ENCODE measurements at regions not wholly inside any gene's neighbourhood (a gene's known extent, or its start where the extent isn't known, plus 50 kb on each side); places are given as distances from the start of the nearest gene placed in this dataset.

DNA sequence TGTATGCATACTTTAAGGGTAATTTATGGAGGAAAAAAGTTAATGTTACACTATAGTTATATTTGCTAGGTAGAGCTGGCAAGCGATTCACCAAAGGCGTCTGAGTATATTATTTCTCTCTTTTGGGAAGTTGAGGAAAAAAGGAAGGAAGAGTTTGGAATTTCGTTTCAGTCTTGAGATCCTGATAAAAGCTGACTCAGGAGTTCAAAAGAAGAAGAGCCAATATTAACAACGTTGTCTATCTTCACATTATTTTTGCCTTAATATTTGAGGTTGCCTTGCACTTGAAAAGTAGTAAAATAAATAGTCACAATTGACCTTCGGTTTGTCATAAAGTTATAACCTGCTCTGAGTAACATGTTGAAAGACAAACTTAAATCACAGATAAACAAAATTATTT is 888.6 kb downstream of the KCNJ2 start:
- H3K79me2 ChIP-seq, result no peaks in the 10 kb centered on the region
- H3K9me2 ChIP-seq (replicated peaks; ENCODE audit: insufficient read depth), result no peaks in the 10 kb centered on the region
- TF ChIP-seq EZH2phosphoT487 (IDR thresholded peaks at IDR 0.05; ENCODE audit: low read depth, severe bottlenecking, unreplicated experiment) (no peak), EZH2 (IDR thresholded peaks at IDR 0.05; ENCODE audit: borderline replicate concordance) (no peak)
- TF ChIP-seq, protein P1, sequence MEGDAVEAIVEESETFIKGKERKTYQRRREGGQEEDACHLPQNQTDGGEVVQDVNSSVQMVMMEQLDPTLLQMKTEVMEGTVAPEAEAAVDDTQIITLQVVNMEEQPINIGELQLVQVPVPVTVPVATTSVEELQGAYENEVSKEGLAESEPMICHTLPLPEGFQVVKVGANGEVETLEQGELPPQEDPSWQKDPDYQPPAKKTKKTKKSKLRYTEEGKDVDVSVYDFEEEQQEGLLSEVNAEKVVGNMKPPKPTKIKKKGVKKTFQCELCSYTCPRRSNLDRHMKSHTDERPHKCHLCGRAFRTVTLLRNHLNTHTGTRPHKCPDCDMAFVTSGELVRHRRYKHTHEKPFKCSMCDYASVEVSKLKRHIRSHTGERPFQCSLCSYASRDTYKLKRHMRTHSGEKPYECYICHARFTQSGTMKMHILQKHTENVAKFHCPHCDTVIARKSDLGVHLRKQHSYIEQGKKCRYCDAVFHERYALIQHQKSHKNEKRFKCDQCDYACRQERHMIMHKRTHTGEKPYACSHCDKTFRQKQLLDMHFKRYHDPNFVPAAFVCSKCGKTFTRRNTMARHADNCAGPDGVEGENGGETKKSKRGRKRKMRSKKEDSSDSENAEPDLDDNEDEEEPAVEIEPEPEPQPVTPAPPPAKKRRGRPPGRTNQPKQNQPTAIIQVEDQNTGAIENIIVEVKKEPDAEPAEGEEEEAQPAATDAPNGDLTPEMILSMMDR (IDR thresholded peaks at IDR 0.05; ENCODE audit: poor library complexity), result no peak
- H4K20me1 ChIP-seq (ENCODE audit: insufficient read depth, poor library complexity, severe bottlenecking), result no peaks in the 10 kb centered on the region
- H3K27me3 ChIP-seq, result no peaks in the 10 kb centered on the region
- DNase-seq (ENCODE audit: low spot score), result no peak
- H3K9me3 ChIP-seq (ENCODE audit: low read depth), result no peaks in the 10 kb centered on the region
- H3K27ac ChIP-seq, result no peak overlapping the region
- H3K4me1 ChIP-seq (ENCODE audit: insufficient read depth), result no peaks in the 10 kb centered on the region
- H3K4me3 ChIP-seq, result no peak overlapping the region
- no peak overlapping the region for H3K4me2 ChIP-seq
- 83% methylated on average over 5 of the region's 5 CpGs for whole genome bisulfite sequencing (ENCODE audit: low lambda C conversion rate, missing lambda C conversion rate)
- no peaks in the 10 kb centered on the region for H3K36me3 ChIP-seq (replicated peaks; ENCODE audit: insufficient read depth, low read depth)
- H2AFZ ChIP-seq, result no peak overlapping the region

DNA sequence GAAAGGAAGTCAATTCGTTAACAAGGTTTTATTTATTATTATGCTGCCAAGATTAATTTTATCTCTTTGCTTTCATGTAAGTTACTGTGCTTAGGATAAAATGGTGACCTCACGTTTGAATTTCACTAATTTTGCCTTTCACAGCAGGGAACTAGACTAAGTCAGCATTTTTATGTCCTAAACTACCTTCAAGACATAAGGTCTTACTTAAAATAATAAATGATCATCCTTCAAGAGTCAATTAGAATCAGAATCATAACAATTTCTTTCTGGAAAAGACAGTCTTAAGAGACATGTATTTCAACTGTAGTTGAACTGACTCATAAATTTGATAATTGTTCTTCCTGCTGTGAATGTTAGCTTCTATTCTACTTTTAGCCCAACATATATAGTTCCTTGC is 893.8 kb downstream of the KCNJ2 start:
- Histone ChIP-seq H4K20me1 (ENCODE audit: insufficient read depth, poor library complexity, severe bottlenecking) (no peaks in the 10 kb centered on the region), H3K4me1 (ENCODE audit: insufficient read depth) (no peaks in the 10 kb centered on the region), H3K27me3 (no peaks in the 10 kb centered on the region), H3K9me3 (ENCODE audit: low read depth) (no peaks in the 10 kb centered on the region), H3K4me2 (no peak overlapping the region), H3K36me3 (replicated peaks; ENCODE audit: insufficient read depth, low read depth) (no peaks in the 10 kb centered on the region), H3K9me2 (replicated peaks; ENCODE audit: insufficient read depth) (no peaks in the 10 kb centered on the region), H3K27ac (no peak overlapping the region), H2AFZ (no peak overlapping the region), H3K4me3 (no peak overlapping the region), H3K79me2 (no peaks in the 10 kb centered on the region)
- WGBS (ENCODE audit: low lambda C conversion rate, missing lambda C conversion rate), result 77% methylated on average over 2 of the region's 2 CpGs
- DNase-seq (ENCODE audit: low spot score), result no peak
- no peak for TF ChIP-seq EZH2phosphoT487 (IDR thresholded peaks at IDR 0.05; ENCODE audit: low read depth, severe bottlenecking, unreplicated experiment)
- TF ChIP-seq, protein P1 (IDR thresholded peaks at IDR 0.05; ENCODE audit: poor library complexity), result no peak
- no peak for TF ChIP-seq EZH2 (IDR thresholded peaks at IDR 0.05; ENCODE audit: borderline replicate concordance)

DNA sequence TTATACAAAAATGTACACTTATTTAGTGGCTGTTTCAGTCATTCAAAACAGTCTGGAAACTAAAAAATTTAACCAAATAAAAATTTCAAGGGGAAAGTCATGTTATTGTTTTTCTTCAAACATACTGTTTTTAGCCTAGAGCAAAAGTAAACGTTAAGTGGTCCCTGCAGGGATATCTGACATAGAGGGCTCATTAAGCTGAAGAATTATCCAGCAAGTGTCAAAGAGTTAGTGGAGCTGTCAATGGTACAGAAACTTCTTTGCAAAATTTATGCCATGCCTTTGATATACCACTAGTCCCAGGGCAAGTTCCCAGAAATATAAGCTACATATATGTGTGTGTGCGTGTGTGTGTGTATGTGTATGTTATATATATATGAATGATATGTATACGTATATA is 894.2 kb downstream of the KCNJ2 start:
- no peak for DNase-seq (ENCODE audit: low spot score)
- TF ChIP-seq, protein P1 (IDR thresholded peaks at IDR 0.05; ENCODE audit: poor library complexity), result no peak

More for the DNA sequence above, 894.2 kb downstream of the KCNJ2 start:
- WGBS (ENCODE audit: low lambda C conversion rate, missing lambda C conversion rate), result 77% methylated on average over 3 of the region's 3 CpGs
- no peak overlapping the region for H3K4me2 ChIP-seq
- no peaks in the 10 kb centered on the region for H3K9me2 ChIP-seq (replicated peaks; ENCODE audit: insufficient read depth)
- no peaks in the 10 kb centered on the region for H3K36me3 ChIP-seq (replicated peaks; ENCODE audit: insufficient read depth, low read depth)
- H3K4me1 ChIP-seq (ENCODE audit: insufficient read depth), result no peaks in the 10 kb centered on the region
- no peaks in the 10 kb centered on the region for H3K27me3 ChIP-seq
- H3K27ac ChIP-seq, result no peak overlapping the region
- no peak overlapping the region for H3K4me3 ChIP-seq
- no peaks in the 10 kb centered on the region for H4K20me1 ChIP-seq (ENCODE audit: insufficient read depth, poor library complexity, severe bottlenecking)
- H2AFZ ChIP-seq, result no peak overlapping the region
- no peaks in the 10 kb centered on the region for H3K79me2 ChIP-seq
- no peaks in the 10 kb centered on the region for H3K9me3 ChIP-seq (ENCODE audit: low read depth)

Data from hepatocyte (in vitro differentiated cells).